ENCODE measurements at regions not wholly inside any gene's neighbourhood (a gene's known extent, or its start where the extent isn't known, plus 50 kb on each side); places are given as distances from the start of the nearest gene placed in this dataset.

DNA sequence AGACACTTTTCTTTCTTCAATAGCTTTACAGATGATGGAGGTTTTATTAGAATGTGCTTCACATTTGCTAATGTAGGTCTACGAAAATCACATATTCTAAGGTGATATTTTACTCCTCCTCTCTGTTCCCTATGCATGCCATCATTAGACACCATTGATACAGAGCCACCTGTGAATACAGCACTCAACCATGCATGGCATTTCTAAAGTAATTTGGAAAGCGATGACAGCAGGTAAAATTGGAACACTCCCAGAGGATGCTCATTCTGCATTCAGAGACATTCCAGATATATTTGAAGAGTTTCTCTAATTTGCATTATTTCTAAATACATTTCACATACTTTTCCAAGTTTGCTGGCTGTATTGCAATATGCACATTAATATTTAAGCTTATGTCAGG, 65.3 kb upstream of the RIT2 start:
- DNase-seq (ENCODE audit: low read depth): no peak
- TF ChIP-seq MYC (IDR thresholded peaks at IDR 0.05; ENCODE audit: low read depth, low read length) (no peak), POLR2A (IDR thresholded peaks at IDR 0.05; ENCODE audit: extremely low read depth, insufficient read length) (no peak)
- TF ChIP-seq, protein P1, sequence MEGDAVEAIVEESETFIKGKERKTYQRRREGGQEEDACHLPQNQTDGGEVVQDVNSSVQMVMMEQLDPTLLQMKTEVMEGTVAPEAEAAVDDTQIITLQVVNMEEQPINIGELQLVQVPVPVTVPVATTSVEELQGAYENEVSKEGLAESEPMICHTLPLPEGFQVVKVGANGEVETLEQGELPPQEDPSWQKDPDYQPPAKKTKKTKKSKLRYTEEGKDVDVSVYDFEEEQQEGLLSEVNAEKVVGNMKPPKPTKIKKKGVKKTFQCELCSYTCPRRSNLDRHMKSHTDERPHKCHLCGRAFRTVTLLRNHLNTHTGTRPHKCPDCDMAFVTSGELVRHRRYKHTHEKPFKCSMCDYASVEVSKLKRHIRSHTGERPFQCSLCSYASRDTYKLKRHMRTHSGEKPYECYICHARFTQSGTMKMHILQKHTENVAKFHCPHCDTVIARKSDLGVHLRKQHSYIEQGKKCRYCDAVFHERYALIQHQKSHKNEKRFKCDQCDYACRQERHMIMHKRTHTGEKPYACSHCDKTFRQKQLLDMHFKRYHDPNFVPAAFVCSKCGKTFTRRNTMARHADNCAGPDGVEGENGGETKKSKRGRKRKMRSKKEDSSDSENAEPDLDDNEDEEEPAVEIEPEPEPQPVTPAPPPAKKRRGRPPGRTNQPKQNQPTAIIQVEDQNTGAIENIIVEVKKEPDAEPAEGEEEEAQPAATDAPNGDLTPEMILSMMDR (IDR thresholded peaks at IDR 0.05; ENCODE audit: low read depth, low read length): no peak
- TF ChIP-seq, protein P2, sequence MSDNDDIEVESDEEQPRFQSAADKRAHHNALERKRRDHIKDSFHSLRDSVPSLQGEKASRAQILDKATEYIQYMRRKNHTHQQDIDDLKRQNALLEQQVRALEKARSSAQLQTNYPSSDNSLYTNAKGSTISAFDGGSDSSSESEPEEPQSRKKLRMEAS (IDR thresholded peaks at IDR 0.05; ENCODE audit: low read depth, low read length): no peak

DNA sequence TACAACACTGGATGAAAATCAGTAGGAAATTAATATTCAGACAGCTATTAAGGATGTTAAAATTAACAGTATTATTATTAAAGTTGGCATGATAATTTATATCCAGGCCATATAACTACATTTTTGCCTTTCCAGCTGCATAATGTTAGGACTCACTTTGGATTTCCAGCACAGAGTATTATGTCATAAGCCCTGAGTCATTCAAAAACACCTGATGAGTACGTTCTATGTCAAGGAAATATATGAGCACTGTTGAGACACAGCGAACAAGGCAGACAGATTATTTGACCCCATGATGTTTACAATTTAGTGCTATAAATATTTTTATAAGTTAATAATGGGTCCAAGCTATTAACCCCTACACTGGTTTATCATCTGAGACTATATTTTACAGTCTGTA, 59.8 kb upstream of the RIT2 start:
- no peak for DNase-seq (ENCODE audit: low read depth)
- TF ChIP-seq, protein P1 (IDR thresholded peaks at IDR 0.05; ENCODE audit: low read depth, low read length): no peak
- TF ChIP-seq MYC (IDR thresholded peaks at IDR 0.05; ENCODE audit: low read depth, low read length) (no peak), POLR2A (IDR thresholded peaks at IDR 0.05; ENCODE audit: extremely low read depth, insufficient read length) (no peak)
- TF ChIP-seq, protein P2 (IDR thresholded peaks at IDR 0.05; ENCODE audit: low read depth, low read length): no peak
- H3K4me3 ChIP-seq (ENCODE audit: low read depth, low read length): no peak overlapping the region

More for the DNA sequence above, 65.3 kb upstream of the RIT2 start:
- no peak overlapping the region for H3K4me3 ChIP-seq (ENCODE audit: low read depth, low read length)

DNA sequence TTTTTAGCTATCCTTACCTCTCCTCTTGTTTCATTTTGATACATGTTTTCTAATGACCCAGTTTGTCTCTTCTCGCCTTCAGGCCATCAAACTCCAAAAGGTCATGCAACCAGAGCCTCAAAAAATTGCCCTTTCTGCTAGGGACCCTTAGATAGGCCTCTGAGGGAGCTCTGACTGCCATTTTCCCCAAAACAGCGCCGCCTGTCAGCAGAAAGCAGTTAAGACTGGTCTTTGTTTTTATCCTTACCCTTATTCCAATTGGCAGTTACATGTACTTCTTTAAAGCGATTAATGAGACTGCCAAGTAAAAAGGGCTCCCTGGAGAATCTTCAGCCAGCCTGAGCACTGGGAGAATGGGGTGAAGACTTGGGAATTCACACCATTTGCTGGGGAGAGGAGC, 55.1 kb upstream of the RIT2 start:
- no peak overlapping the region for H3K4me3 ChIP-seq (ENCODE audit: low read depth, low read length)
- TF ChIP-seq, protein P2 (IDR thresholded peaks at IDR 0.05; ENCODE audit: low read depth, low read length): no peak
- DNase-seq (ENCODE audit: low read depth): peak; percentile 5
